Tibial artery (tissue), 4 donors: ENCODE measurements at regions not wholly inside any gene's neighbourhood (a gene's known extent, or its start where the extent isn't known, plus 50 kb on each side); places are given as distances from the start of the nearest gene placed in this dataset.

ENCODE experiments used
- DNase-seq, 2 donors: peaks; one replicate each; pipeline ENCODE4 v3.0.0-alpha.2; 2019
- H3K27ac ChIP-seq, 2 donors: fragments of 200-600 bp; sonication (generic) in 1 of 2; 1 replicate in 1 of 2; 2 replicates in 1 of 2; pipeline ENCODE4 v1.5.1; 2018 to 2019; ENCODE audit warnings: mild to moderate bottlenecking in 1 of 2
- H3K27me3 ChIP-seq, 2 donors: fragments of 200-600 bp; sonication (generic) in 1 of 2; one replicate each; pipeline versions ENCODE4 v1.5.1 to v1.6.0; 2016 to 2019
- H3K36me3 ChIP-seq, 3 donors: fragments of 200-600 bp; sonication (generic) in 2 of 3; one replicate each; pipeline ENCODE4 v1.5.1; 2016 to 2019; ENCODE audit warnings: mild to moderate bottlenecking in 2 of 3
- H3K4me1 ChIP-seq, 4 donors: fragments of 200-600 bp; sonication (generic) in 2 of 4; 1 replicate in 3 of 4; 2 replicates in 1 of 4; pipeline ENCODE4 v1.5.1; 2016 to 2019
- H3K4me3 ChIP-seq, 2 donors: fragments of 200-600 bp; sonication (generic) in 1 of 2; 1 replicate in 1 of 2; 2 replicates in 1 of 2; pipeline ENCODE4 v1.5.1; 2018 to 2019; ENCODE audit warnings: mild to moderate bottlenecking in 2 of 2
- H3K9me3 ChIP-seq, 3 donors: fragments of 200-600 bp; sonication (generic) in 1 of 3; one replicate each; pipeline ENCODE4 v1.5.1; 2016 to 2019
- CTCF ChIP-seq, 2 experiments: fragments of 200-600 bp in 1 of 2; fragments of 450-650 bp in 1 of 2; IDR thresholded peaks; one replicate each; pipeline ENCODE4 v1.5.1; 2017 to 2019; ENCODE audit warnings: antibody characterized with exemption in 2 of 2, mild to moderate bottlenecking in 1 of 2, moderate library complexity in 1 of 2
- intact Hi-C: fragments of 100-400 bp; cut with DNase I; formaldehyde crosslinking; loops from one replicate; pipeline ENCODE4 v1.15.0; 2023; ENCODE audit warnings: low total_unique reads

DNA sequence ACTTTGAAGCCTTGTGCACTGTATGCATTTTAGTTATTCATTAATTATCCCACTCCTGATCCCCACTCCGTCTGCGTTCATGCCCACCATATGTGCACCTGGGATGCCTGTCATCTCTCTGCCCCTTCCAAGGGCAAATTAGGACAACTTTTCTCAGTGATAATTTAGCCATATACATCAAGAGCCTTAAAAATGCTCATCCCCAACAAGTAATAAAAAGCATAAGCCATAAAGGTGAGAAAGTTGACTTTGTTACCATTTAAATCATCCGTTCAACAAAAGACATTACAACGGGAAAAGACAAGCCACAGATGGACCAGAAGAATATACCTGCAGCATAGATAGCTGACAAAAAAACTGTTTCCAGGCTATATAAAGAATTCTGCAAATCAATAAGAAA lies 131.4 kb upstream of the LINGO1 start:
- Histone ChIP-seq H3K36me3 (no peaks in the 10 kb centered on the region), H3K27ac (no peak overlapping the region), H3K4me1 (peaks cover 0 to 7% (median 5%) of the 10 kb centered on the region in 4 donors), H3K9me3 (no peaks in the 10 kb centered on the region), H3K4me3 (no peak overlapping the region), H3K27me3 (peaks cover 0 to 19% of the 10 kb centered on the region in 2 donors)
- no peak for TF ChIP-seq CTCF (IDR thresholded peaks at IDR 0.05)
- no peak for DNase-seq
- intact Hi-C loops: no loop called here

DNA sequence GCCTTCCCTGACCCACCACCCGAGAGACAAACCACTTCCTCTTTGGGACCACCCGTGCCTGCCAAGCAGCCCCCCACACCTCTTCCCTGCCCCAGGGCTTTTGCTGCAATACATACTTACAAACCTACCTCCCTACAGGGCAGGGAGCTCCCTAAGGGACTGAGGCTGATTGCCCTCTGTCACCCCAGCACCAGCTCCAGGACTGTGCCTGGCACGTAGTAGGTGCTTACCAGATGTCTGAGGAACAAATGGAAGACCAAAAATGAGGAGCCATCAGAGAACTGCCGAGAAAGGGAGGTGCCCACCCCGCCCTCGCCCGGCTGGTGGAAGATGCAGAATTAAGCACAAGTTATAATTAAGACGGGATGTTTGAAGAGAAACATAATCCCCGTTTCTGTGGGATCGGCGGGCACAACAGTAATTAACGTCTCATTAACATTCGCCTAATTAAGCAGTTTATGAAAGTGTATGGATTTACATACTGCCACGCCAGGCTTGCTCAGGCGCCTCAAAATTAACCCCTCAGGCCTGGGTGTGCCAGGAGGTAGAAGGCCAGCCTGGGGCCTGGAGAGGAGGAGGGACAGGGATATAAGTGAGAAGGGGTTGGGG lies 130.1 kb upstream of the LINGO1 start:
- Histone ChIP-seq H3K36me3 (no peaks in the 10 kb centered on the region), H3K27me3 (peaks cover 0 to 11% of the 10 kb centered on the region in 2 donors)
- intact Hi-C loops: no loop called here

DNA sequence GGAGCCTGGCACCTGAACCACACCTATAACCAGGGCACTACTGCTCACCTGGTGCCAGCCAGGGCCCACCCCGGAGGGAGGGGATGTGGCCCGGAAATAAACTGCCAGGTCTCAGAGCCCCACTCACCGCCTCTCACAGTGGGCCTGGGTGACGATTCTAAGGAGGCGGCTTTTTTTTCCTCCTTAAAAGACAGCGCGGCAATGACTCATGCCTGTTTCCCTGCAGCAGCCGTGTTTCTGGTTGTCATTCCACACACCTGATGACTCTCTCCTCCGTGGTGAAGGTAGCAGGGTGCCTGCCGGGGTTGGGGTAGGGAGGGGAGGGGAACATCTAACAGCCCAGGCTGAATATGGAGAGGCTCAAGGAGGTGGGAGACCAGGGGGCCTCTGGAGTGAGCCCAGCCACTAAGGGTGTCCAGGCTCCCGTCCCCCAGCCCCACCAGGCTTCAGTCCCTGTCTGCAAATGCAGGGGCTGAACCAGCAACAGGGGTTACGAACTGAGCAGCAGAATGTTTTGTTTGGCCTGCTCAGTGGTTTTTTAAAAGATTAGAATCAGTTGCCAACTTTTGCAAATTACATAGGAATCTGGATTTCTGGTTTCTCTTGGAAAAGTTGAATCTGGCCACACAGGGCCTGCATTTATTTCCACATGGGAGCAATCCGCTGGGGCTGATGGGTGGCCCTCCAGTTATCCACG lies 127.3 kb upstream of the LINGO1 start:
- intact Hi-C loops: no loop called here
- Histone ChIP-seq H3K4me1 (peaks cover 0 to 7% (median 5%) of the 10 kb centered on the region in 4 donors), H3K27me3 (peaks cover 0 to 15% of the 10 kb centered on the region in 2 donors), H3K9me3 (no peaks in the 10 kb centered on the region), H3K4me3 (no peak overlapping the region), H3K27ac (no peak overlapping the region), H3K36me3 (no peaks in the 10 kb centered on the region)
- no peak for TF ChIP-seq CTCF (IDR thresholded peaks at IDR 0.05)
- DNase-seq: no peak

More for the DNA sequence above, 130.1 kb upstream of the LINGO1 start:
- H3K4me3 ChIP-seq: no peak overlapping the region
- peaks cover 0 to 7% (median 5%) of the 10 kb centered on the region in 4 donors for H3K4me1 ChIP-seq
- no peak for DNase-seq
- no peak overlapping the region for H3K27ac ChIP-seq
- no peak for TF ChIP-seq CTCF (IDR thresholded peaks at IDR 0.05)
- H3K9me3 ChIP-seq: no peaks in the 10 kb centered on the region

DNA sequence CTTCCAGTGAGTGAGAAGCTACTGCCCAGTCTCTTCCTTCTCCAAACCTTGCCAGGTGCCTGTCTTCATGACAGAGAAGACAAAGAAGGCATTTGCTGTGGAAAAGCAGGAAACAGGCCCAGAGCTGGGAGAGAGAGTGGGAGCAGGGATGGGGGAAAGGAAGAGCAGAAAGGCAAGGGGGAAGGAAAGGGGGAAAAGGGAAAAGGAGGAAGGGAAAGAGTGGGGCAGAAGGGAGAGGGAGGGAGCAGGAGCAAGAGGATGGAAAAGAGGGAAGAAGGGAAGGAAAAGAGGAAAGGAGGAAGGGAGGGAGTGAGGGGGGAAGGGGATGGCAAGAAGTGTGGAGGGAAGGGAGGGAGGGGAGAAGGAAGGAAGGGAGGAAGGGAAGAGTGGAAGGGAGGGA lies 121.2 kb upstream of the LINGO1 start:
- no peak for TF ChIP-seq CTCF (IDR thresholded peaks at IDR 0.05)
- no peak for DNase-seq

GRCh38 chr15:77753281-77753873 lies 120.7 kb upstream of the LINGO1 start:
- H3K27me3 ChIP-seq: peaks cover 0 to 33% of the 10 kb centered on the region in 2 donors
- H3K9me3 ChIP-seq: no peaks in the 10 kb centered on the region
- H3K27ac ChIP-seq: no peak overlapping the region
- no peak for TF ChIP-seq CTCF (IDR thresholded peaks at IDR 0.05)
- intact Hi-C loops: no loop called here
- no peak for DNase-seq
- H3K36me3 ChIP-seq: no peaks in the 10 kb centered on the region
- H3K4me3 ChIP-seq: no peak overlapping the region
- H3K4me1 ChIP-seq: no peaks in the 10 kb centered on the region

More for the DNA sequence above, 121.2 kb upstream of the LINGO1 start:
- Histone ChIP-seq H3K9me3 (no peaks in the 10 kb centered on the region), H3K4me3 (no peak overlapping the region), H3K27me3 (peaks cover 0 to 32% of the 10 kb centered on the region in 2 donors), H3K4me1 (no peaks in the 10 kb centered on the region), H3K36me3 (no peaks in the 10 kb centered on the region), H3K27ac (no peak overlapping the region)
- intact Hi-C loops: no loop called here
